C1 segment of cervical spinal cord (tissue), 14 donors: ENCODE measurements at regions not wholly inside any gene's neighbourhood (a gene's known extent, or its start where the extent isn't known, plus 50 kb on each side); places are given as distances from the start of the nearest gene placed in this dataset.

Source experiments
- DNase-seq, 14 donors: peaks; one replicate each; lab custom pipeline; 2025; lab: John Stamatoyannopoulos, UW

DNA sequence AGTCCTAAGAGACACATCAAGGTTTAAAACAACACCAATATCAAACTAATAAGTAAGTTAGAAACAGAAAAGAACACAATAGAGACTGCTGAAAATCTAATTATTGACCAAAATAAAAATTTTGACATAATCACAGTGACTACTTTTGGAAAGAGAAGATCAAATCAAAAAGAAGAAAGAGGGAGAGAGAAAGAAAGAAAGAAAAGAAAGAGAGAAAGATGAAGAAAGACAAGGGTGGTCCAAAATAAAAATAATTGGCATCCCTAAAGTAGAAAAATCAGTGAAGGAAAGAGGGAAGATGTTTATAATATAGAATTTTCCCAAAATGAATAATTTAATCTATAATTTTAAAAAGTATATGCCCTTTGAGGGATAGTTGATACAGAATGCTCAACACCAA is 118.8 kb upstream of the VIPR2 start:
- DNase-seq = no peak

- no peak for DNase-seq
Observed at GRCh38 chr7:159253657-159254056, 109.0 kb upstream of the VIPR2 start.

GRCh38 chr7:159250471-159250870 is 105.8 kb upstream of the VIPR2 start:
- DNase-seq = no peak

- no peak for DNase-seq
Observed at GRCh38 chr7:159249671-159250070, 105.0 kb upstream of the VIPR2 start.

DNA sequence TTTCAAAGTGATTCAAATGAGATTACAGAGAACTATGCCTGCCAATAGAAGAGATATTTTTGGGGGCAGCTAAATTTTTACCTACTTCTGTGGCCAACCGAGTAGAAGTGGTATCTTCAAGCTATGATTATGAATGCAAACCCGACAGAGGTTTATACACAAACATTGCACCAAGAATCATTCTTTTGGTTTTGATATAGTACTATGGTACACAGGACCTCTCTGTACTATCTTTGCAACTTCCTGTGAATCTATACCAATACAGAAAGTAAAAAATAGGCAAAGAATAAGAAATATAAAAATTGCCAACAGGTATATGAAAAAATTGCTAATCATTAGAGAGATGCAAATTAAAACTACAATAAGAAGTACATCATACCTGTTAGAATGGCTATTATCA is 103.2 kb upstream of the VIPR2 start:
- no peak for DNase-seq

DNA sequence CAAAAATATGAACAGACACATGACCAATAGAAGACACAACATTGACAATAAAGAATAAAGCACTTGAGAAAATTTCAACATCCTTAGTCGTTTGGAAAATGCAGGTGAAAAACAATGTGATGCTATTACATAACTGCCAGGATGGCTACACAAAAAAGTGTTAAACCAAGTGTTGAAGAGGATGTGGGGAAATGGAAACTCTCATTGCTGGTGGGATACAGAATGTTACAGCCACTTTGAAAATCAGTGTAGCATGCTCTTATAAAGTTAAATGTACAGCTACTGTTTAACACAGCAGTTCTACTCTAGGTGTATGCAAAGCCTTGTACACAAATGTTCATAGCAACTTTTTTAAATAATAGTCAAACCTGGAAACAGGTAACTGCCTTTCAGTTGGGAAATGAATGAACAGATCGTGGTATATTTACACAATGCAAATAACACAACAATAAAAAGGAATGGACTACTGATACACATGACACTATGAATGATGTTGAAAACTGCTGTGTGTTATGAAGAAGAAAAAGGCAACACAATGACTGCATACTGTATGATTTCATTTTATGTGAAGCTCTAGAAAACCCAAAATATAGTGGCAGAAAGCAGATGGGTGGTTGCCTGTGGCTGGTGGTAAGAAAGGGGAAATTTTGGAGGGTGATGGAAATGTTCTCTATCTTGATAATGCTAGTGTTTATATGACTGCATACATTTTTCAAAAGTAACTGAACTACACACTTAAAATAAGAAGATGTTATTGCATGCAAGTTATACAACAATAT is 102.2 kb upstream of the VIPR2 start:
- DNase-seq = no peak

GRCh38 chr7:159240962-159241361 is 96.3 kb upstream of the VIPR2 start:
- no peak for DNase-seq

DNA sequence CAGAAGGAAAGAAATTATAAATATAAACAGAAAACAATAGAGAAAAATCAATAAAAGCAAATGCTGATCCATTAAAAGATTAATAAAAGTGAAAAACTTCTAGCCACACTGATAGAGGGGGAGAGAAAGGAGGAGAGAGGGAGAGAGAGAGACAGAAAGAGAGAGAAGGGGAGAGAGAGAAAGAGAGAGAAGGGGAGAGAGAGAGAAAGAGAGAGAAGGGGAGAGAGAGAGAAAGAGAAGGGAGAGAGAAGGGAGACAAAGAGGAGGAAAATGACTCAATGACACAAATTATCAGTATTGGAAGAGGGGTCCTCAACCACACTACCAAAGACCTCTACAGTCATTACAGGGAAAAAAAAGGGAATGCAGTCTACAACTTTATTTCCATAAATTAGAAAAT is 94.4 kb upstream of the VIPR2 start:
- DNase-seq = no peak

- no peak for DNase-seq
Observed at GRCh38 chr7:159238541-159238940, 93.9 kb upstream of the VIPR2 start.

DNA sequence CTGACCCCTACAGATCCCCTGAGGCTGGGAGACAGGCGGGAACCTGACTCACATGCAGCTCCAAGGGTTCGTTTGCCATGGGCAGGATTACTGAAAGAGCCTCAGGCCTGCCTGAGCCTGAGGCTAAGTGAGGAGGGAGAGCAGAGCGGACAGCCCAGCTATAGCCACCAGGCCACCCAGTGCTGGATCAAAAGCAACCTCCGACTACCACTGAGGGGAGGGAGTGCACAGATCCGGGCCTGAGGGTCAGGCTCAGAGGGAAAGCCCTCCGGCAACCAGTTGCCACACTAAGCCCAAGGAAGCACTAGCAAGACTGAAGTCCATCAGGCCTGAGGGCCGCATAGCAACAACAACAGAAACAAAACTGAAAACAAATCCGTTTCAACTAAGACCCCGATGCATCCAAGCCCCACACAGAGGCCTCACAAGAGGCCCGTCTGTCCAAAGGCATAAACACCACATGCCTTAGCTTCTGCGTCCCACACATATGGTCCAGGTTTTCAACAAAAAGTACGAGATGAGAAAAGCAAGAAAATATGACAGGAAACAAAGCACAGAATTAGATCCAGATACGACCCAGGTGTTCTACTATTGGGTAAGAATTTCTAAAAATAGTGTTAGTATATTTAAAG is 92.5 kb upstream of the VIPR2 start:
- no peak for DNase-seq

GRCh38 chr7:159231017-159231416 is 86.3 kb upstream of the VIPR2 start:
- DNase-seq = no peak

GRCh38 chr7:159229683-159230475 is 85.2 kb upstream of the VIPR2 start:
- DNase-seq = no peak

- peak in 1 of 14 donors; percentile 28 for DNase-seq
Observed at GRCh38 chr7:159227433-159227832, 82.8 kb upstream of the VIPR2 start.

GRCh38 chr7:159226011-159226702 is 81.5 kb upstream of the VIPR2 start:
- DNase-seq = no peak

- no peak for DNase-seq
Observed at GRCh38 chr7:159218607-159219006, 73.9 kb upstream of the VIPR2 start.

DNA sequence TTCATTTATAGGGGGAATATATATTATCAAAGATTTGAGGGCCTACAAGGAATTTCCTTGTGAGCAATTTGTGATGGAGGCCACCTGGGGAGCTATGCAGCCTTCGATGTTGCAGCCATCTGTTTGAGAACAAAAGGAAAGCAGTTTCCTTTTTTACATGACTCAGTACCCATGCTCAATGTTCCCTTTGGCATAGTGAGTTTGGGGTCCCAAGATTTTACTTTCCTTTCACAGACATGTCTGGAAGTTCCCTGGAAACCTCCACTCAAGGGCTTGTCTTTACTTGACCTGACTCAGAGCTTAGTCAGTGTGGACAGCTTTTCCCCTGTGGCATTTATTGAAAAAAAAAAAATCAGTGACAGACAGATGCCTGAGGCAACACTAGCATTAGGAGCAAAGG is 73.5 kb upstream of the VIPR2 start:
- no peak for DNase-seq

GRCh38 chr7:159215076-159215475 is 70.4 kb upstream of the VIPR2 start:
- no peak for DNase-seq

GRCh38 chr7:159213253-159213652 is 68.6 kb upstream of the VIPR2 start:
- DNase-seq = no peak

DNA sequence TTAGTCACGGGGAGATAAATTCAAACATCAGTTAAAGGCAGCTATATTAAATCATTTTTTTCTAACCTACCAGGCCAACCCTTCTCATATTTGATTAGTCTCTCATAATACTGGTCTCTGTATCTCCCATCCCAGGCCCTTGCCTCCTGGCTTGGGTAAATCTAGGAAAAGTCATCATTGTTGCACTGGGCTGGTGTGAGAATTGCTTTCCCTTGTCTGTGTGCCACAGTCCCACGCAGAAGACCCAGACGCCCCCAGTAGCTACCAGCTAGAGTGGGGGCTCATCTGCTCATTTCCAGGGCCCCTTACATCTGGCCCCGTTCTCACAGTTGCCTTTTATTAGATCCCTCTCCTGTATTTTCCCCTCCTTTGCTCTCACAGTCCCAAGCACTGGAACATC is 67.6 kb upstream of the VIPR2 start:
- DNase-seq = no peak

- DNase-seq = peak in 9 of 14 donors; percentile 6 to 40 (median 29)
Observed at GRCh38 chr7:159211540-159212182, 67.0 kb upstream of the VIPR2 start.

DNA sequence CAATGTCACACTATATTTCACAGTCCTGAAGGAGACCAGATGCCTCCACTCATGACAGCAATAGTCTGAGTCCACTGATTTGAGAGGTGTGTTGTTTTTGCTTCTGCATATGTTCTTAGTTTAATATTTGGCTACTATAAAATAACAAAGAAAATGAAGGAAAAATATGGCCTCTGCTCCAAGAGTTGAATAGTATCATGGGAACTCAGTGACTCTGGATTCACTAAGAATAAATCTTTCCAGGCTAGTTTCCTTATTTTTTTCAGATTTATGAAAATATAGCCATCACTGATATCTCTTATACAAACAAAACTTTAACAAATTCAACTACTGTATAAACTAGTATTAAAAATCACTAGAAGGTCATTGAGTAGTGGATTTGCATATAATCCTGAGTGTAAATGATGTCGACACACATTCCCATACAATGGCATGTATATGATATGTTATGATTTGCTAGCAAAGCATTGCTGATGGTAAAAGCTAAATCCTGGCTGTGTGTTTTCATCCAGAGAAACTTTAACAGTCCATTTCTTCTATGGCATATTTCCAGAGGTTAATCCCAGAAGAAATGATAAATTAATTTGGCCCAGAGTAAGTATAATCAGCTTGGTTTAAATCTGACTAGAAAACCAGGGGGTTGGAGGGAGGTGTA is 66.0 kb upstream of the VIPR2 start:
- DNase-seq = no peak
